ENCODE measurements at regions not wholly inside any gene's neighbourhood (a gene's known extent, or its start where the extent isn't known, plus 50 kb on each side); places are given as distances from the start of the nearest gene placed in this dataset.
A peak's percentile ranks its signal among the peaks of the same experiment; 100 is the strongest.

GRCh38 chr3:148146947-148147826 lies 550.5 kb upstream of the AGTR1 start:
- DNase-seq (ENCODE audit: low read depth in 2 of 2), result no peak

GRCh38 chr3:148147903-148148302 lies 549.8 kb upstream of the AGTR1 start:
- no peak for DNase-seq (ENCODE audit: low read depth in 2 of 2)

GRCh38 chr3:148149556-148149955 lies 548.1 kb upstream of the AGTR1 start:
- DNase-seq (ENCODE audit: low read depth in 2 of 2), result no peak

GRCh38 chr3:148150141-148150540 lies 547.6 kb upstream of the AGTR1 start:
- no peak for DNase-seq (ENCODE audit: low read depth in 2 of 2)

GRCh38 chr3:148158210-148158609 lies 539.5 kb upstream of the AGTR1 start:
- peak; percentile 61 to 74 for DNase-seq (ENCODE audit: low read depth in 2 of 2)

GRCh38 chr3:148162132-148162531 lies 535.6 kb upstream of the AGTR1 start:
- no peak for DNase-seq (ENCODE audit: low read depth in 2 of 2)

- no peak for DNase-seq (ENCODE audit: low read depth in 2 of 2)
Measured at GRCh38 chr3:148168347-148168746, 529.4 kb upstream of the AGTR1 start.

GRCh38 chr3:148173851-148174250 lies 523.9 kb upstream of the AGTR1 start:
- no peak for DNase-seq (ENCODE audit: low read depth in 2 of 2)

GRCh38 chr3:148175214-148175613 lies 522.5 kb upstream of the AGTR1 start:
- DNase-seq (ENCODE audit: low read depth in 2 of 2), result no peak

- DNase-seq (ENCODE audit: low read depth in 2 of 2), result peak; percentile 21 to 30
Measured at GRCh38 chr3:148178503-148178902, 519.2 kb upstream of the AGTR1 start.

- DNase-seq (ENCODE audit: low read depth in 2 of 2), result no peak
Measured at GRCh38 chr3:148184798-148185197, 512.9 kb upstream of the AGTR1 start.

- DNase-seq (ENCODE audit: low read depth in 2 of 2), result no peak
Measured at GRCh38 chr3:148186881-148187280, 510.8 kb upstream of the AGTR1 start.

GRCh38 chr3:148187296-148187695 lies 510.4 kb upstream of the AGTR1 start:
- no peak for DNase-seq (ENCODE audit: low read depth in 2 of 2)

GRCh38 chr3:148190441-148190990 lies 507.2 kb upstream of the AGTR1 start:
- no peak for DNase-seq (ENCODE audit: low read depth in 2 of 2)

GRCh38 chr3:148191966-148192365 lies 505.7 kb upstream of the AGTR1 start:
- DNase-seq (ENCODE audit: low read depth in 2 of 2), result no peak

GRCh38 chr3:148197061-148197460 lies 500.6 kb upstream of the AGTR1 start:
- DNase-seq (ENCODE audit: low read depth in 2 of 2), result no peak

- DNase-seq (ENCODE audit: low read depth in 2 of 2), result no peak
Measured at GRCh38 chr3:148202386-148202785, 495.3 kb upstream of the AGTR1 start.

GRCh38 chr3:148203297-148204010 lies 494.2 kb upstream of the AGTR1 start:
- DNase-seq (ENCODE audit: low read depth in 2 of 2), result no peak

GRCh38 chr3:148204131-148204530 lies 493.6 kb upstream of the AGTR1 start:
- no peak for DNase-seq (ENCODE audit: low read depth in 2 of 2)

- DNase-seq (ENCODE audit: low read depth in 2 of 2), result no peak
Measured at GRCh38 chr3:148205977-148206376, 491.7 kb upstream of the AGTR1 start.

GRCh38 chr3:148206446-148206845 lies 491.3 kb upstream of the AGTR1 start:
- DNase-seq (ENCODE audit: low read depth in 2 of 2), result no peak

GRCh38 chr3:148208975-148209374 lies 488.7 kb upstream of the AGTR1 start:
- no peak for DNase-seq (ENCODE audit: low read depth in 2 of 2)

- no peak for DNase-seq (ENCODE audit: low read depth in 2 of 2)
Measured at GRCh38 chr3:148211725-148212124, 486.0 kb upstream of the AGTR1 start.

All from dermis microvascular lymphatic vessel endothelial cell (primary cell).